NCI-H526 (cell line): ENCODE measurements at regions not wholly inside any gene's neighbourhood (a gene's known extent, or its start where the extent isn't known, plus 50 kb on each side); places are given as distances from the start of the nearest gene placed in this dataset.
A peak's percentile ranks its signal among the peaks of the same experiment; 100 is the strongest.

Experiments
- DNase-seq, 2 experiments: peaks; one replicate each; lab custom pipeline; 2025; lab: John Stamatoyannopoulos, UW

GRCh38 chr20:24795436-24795835 lies 153.6 kb upstream of the CST7 start:
- DNase-seq, result no peak

GRCh38 chr20:24796236-24796635 lies 152.8 kb upstream of the CST7 start:
- DNase-seq, result no peak

- no peak for DNase-seq
These were observed 152.0 kb upstream of the CST7 start for GRCh38 chr20:24797113-24797512.

DNA sequence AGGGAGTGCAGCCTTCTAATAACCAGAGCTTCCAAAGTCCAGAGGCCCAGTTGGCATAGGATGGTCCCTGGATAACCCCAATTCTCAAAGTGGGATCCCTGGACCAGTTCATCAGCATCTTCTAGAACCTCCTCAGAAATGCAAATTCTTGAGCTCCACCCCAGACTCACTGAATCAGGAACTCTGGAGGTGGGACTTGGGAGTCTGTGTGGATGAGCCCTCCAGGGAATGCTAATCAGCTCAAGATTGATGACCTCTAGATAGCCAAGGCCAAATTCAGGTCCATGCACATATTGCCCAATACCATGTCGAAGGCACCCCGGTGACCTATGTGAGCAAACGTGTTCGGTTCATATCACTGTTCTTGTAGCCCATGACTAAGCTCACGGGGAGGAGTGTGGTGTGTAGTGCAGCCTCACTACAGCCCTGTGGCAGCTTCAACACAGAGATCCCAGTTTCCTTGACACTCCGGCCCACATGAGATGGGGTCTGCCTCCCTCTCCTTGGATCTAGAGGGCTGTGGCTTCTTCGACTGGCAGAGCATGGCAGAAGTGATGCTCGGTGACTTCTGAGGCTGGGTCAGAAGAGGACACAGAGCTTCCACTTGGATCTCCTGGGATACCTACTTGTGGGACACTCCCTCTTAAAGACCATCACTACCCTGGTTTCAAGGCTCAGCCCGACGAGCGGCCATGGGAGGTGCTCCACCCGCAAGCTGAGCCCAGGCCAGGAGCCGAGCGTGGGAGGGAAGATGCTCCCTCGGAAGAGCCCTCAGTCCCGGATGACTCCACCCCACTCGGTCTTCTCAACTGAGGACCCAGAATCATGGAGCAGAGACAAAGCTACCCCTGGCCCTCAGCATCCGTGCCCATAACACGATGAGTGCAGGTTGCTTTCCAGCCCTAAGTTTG lies 151.1 kb upstream of the CST7 start:
- DNase-seq, result no peak

DNA sequence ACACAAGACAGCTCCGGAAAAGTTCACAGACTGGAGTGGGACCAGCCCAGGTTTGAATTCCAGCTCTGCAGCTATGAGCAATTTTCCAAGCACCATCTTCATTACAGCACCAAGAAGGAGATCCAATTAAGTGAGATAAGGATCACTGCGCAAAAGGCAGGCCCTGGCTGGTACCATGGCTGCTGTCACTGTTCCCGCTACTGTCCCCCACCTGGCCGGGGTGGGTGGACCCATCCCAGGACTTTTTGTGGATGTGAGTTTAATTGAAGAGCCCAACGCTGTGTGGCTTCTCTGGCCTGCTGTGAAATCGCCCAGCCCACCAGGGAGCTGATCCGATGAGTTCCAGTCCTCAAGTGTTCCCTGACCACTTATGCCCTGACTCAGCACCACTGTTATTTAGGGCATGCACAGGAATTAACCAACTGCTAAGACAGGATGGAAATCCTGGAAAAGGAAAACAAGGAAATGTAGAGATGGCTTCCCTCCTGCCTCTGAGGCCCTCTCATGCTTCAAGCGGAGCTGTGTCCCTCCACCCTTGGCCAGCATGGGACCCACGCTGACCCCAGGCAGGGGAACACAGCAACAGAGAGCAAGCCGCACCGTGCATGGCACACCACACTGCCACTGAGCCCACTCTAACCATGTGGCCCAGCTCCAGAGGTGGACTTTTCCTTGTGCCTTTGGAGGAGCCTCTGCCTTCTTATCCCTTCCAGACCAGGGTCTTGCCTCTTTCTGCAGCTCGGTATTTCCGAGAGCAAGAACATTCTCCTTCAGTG lies 150.0 kb upstream of the CST7 start:
- DNase-seq, result no peak

GRCh38 chr20:24799971-24800580 lies 149.0 kb upstream of the CST7 start:
- DNase-seq, result peak in 1 of 2 experiments; percentile 14

DNA sequence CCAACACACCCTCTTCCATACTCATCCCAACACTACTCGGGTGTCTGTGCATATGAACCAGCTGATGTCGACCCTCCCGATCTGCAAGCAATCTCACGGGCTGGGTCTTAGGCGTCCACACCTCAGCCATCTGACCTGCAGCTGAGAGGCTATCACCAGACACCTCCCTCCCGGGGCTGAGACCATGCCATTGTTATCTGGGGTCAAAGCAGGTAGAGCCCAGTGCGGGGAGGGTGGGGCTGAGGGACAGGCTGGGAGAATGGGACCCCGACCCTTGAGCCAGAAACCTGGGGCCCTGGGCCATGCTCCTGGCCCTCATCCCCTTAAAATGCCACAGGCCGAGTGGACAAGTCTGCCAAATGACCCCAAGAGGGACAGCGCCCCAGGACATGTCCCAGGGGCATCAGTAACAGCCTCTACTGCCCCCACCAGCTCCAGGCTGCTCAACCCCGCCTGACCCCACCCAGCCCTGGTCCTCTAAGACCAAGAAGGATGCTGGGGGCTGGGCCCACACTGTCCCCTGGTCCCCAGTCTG lies 146.7 kb upstream of the CST7 start:
- no peak for DNase-seq

GRCh38 chr20:24804481-24805206 lies 144.4 kb upstream of the CST7 start:
- no peak for DNase-seq

DNA sequence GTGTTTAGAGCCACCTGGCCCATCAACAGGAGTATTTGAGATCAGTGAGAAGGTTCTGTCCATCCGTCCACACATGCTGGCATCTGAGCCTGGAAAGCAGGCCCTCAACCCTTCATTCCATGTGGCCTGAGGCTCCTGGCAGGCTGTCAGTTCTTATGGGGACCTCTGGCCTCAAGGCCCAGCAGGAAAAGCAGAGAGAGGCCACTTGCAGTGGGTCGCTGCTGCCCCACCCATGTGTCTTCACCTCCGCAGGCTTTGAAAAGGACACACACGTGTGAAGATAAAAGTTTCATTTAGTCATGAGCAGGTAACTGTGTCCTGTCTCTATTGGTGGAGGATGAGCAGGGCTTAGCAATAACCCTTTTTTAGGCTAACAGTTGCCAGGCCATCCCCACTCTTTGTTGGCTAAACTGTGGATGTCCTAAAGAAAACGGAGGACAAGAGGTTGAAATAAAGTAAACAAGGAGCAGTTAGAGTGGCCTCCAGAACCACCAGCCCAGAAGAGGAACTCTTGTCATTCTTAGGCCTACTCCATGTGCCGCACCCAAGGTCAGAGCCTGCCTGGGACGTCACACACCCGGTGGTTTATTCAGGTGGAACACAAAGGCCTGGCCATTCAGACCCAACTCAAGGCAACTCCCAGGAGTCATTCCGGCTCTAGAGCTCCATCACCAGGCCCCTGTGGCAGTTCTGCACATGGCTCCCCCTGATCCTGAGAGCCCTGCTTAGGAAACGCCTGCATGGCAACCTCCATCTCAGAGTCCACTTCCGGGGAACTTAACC lies 143.4 kb upstream of the CST7 start:
- DNase-seq, result no peak

DNA sequence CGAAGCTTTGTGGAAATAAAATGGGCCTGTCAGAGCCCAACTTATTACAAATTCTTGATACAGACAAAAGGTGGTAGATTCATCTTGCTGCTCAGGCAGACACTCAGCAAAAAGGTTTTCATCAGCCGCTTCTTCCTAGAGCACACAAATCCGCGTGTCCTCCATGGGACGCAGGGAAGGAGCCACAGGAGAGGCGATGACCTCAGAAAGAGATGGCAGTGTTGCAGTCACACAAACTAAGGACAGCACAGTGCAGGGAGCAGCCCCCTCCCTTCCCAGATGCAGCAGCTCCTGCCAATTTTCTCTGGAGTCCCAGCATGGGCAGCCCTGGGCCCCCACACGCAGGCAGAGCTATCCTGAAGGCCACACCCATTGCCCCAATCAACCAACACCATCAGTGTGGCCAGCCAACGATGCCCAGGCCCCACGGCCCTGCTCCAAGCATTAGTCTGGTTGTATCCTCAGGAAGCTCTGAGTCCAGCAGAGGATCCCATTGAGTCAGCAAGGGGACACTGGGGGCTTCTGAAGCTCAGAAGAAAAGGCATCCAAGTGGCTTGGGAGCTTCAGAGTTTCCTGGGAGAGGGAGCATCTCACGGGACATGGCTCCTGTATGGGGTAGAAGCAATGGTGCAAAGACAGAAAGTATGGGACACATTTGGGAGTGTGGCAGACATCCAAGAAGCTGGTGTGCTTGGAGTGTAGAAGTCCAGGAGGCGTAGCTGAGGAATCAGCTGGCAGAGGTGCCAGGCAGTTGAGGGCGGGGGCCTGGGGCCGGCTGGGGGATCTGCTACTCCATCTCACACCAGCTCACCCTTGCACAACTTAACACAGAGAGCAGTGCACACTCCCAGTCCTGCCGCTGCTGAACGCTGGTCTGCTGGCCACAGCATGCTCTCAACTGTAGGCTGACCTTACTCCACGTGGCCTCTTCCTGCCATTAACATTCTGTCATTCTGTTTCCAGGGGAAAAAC lies 142.1 kb upstream of the CST7 start:
- DNase-seq, result no peak

- no peak for DNase-seq
These were observed 140.5 kb upstream of the CST7 start for GRCh38 chr20:24808616-24809015.

GRCh38 chr20:24809606-24810005 lies 139.5 kb upstream of the CST7 start:
- DNase-seq, result no peak

- no peak for DNase-seq
These were observed 138.2 kb upstream of the CST7 start for GRCh38 chr20:24810676-24811407.

GRCh38 chr20:24812373-24812772 lies 136.7 kb upstream of the CST7 start:
- DNase-seq, result no peak

DNA sequence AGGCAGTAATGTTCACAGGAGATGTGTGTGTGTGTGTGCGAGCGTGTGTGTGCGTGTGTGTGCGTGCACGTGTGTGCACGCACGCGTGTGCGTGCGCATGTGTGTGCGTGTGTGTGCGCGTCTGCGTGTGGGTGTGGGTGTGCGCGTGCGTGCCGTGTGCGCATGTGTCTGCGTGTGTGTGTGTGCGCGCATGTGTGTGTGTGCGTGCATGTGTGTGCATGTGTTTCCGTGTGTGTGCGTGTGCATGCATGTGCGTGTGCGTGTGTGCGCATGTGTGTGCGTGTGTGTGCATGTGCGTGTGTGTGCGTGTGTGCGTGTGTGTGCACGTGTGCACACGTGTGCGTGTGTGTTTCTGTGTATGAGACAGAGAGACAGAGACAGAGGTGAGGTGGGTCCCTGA lies 136.0 kb upstream of the CST7 start:
- DNase-seq, result no peak

GRCh38 chr20:24813496-24813895 lies 135.6 kb upstream of the CST7 start:
- DNase-seq, result no peak

GRCh38 chr20:24813936-24814335 lies 135.1 kb upstream of the CST7 start:
- no peak for DNase-seq

GRCh38 chr20:24814556-24815195 lies 134.4 kb upstream of the CST7 start:
- no peak for DNase-seq
